ENCODE measurements at regions not wholly inside any gene's neighbourhood (a gene's known extent, or its start where the extent isn't known, plus 50 kb on each side); places are given as distances from the start of the nearest gene placed in this dataset.

DNA sequence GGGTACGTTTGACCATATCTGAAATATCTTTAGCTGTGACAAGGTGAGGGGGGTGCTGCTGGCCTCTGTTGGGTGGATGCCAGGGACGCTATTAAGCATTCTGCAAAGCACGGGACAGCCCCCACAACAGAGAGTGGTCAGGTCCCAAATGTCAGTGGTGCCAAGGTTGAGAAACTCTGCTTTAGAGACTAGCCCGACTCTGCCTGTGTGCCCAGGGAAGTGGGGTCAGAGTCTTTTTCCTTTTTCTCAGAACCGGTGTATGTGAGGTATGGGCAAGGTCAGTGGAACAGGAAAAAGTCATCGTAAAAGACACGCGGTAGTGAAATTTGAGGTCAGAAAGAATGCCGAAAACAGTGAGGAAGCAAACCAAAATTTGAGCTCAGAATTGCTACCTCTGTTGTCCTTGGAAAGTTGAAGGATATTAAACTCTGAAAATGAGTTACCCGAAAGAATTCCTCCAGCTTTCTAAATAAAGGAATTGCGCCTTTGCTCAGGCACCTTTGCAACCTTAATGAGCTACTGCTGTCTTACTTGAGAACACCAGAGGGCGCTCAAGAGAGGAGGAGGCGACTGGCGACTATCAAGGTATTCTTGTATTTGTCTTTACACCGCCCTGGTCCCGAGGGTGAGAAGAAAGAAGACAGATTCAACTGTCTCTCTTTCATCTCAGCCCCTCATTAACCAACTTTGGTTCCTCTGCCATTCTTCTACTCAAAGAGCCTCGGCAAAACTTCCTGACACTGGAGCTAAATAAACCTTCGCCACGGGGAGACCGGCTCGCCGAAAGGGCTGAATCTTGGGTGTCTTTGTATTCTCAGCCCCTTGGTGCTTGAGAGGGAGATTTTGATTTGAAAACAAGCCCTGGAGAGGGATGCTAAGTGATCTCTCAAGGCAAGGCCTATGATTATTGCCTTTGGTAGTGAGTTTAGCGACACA lies 85.4 kb upstream of the OLIG2 start:
- TF ChIP-seq, protein P1, sequence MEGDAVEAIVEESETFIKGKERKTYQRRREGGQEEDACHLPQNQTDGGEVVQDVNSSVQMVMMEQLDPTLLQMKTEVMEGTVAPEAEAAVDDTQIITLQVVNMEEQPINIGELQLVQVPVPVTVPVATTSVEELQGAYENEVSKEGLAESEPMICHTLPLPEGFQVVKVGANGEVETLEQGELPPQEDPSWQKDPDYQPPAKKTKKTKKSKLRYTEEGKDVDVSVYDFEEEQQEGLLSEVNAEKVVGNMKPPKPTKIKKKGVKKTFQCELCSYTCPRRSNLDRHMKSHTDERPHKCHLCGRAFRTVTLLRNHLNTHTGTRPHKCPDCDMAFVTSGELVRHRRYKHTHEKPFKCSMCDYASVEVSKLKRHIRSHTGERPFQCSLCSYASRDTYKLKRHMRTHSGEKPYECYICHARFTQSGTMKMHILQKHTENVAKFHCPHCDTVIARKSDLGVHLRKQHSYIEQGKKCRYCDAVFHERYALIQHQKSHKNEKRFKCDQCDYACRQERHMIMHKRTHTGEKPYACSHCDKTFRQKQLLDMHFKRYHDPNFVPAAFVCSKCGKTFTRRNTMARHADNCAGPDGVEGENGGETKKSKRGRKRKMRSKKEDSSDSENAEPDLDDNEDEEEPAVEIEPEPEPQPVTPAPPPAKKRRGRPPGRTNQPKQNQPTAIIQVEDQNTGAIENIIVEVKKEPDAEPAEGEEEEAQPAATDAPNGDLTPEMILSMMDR (conservative IDR thresholded peaks at IDR 0.05; ENCODE audit: low read depth, low read length), result peak; percentile 88
- TF ChIP-seq EZH2 (IDR thresholded peaks at IDR 0.05; ENCODE audit: borderline replicate concordance, low read depth, low read length, poor library complexity, severe bottlenecking), result no peak

Data from A673 (cell line).